HG03342 (cell line): ENCODE measurements at regions not wholly inside any gene's neighbourhood (a gene's known extent, or its start where the extent isn't known, plus 50 kb on each side); places are given as distances from the start of the nearest gene placed in this dataset.

Source experiments
- ATAC-seq: cut with Tn5 transposase; IDR thresholded peaks from one replicate; pipeline ENCODE4 v1.9.1; 2021; ENCODE audit warnings: mild to moderate bottlenecking, moderate library complexity; ENCODE audit not compliant: unreplicated experiment

GRCh38 chr2:9755638-9756037 is 87.6 kb upstream of the TAF1B start:
- ATAC-seq, result no peak

- no peak for ATAC-seq
These were observed 86.5 kb upstream of the TAF1B start for GRCh38 chr2:9756692-9757250.

GRCh38 chr2:9757501-9758264 is 85.6 kb upstream of the TAF1B start:
- no peak for ATAC-seq

GRCh38 chr2:9758741-9759140 is 84.5 kb upstream of the TAF1B start:
- no peak for ATAC-seq

- ATAC-seq, result no peak
These were observed 83.0 kb upstream of the TAF1B start for GRCh38 chr2:9760069-9760901.

GRCh38 chr2:9760902-9761228 is 82.4 kb upstream of the TAF1B start:
- no peak for ATAC-seq

GRCh38 chr2:9761577-9761976 is 81.7 kb upstream of the TAF1B start:
- no peak for ATAC-seq

GRCh38 chr2:9762164-9762563 is 81.1 kb upstream of the TAF1B start:
- no peak for ATAC-seq

GRCh38 chr2:9762941-9763340 is 80.3 kb upstream of the TAF1B start:
- ATAC-seq, result no peak

GRCh38 chr2:9763356-9764152 is 79.7 kb upstream of the TAF1B start:
- ATAC-seq, result no peak

GRCh38 chr2:9764153-9764778 is 79.0 kb upstream of the TAF1B start:
- no peak for ATAC-seq

GRCh38 chr2:9765611-9766531 is 77.4 kb upstream of the TAF1B start:
- ATAC-seq, result no peak

GRCh38 chr2:9767656-9768281 is 75.5 kb upstream of the TAF1B start:
- no peak for ATAC-seq

- ATAC-seq, result no peak
These were observed 74.9 kb upstream of the TAF1B start for GRCh38 chr2:9768388-9768787.

- ATAC-seq, result no peak
These were observed 73.9 kb upstream of the TAF1B start for GRCh38 chr2:9769171-9770005.

GRCh38 chr2:9770006-9770307 is 73.3 kb upstream of the TAF1B start:
- ATAC-seq, result no peak

- no peak for ATAC-seq
These were observed 72.8 kb upstream of the TAF1B start for GRCh38 chr2:9770308-9771100.

GRCh38 chr2:9771101-9771449 is 72.2 kb upstream of the TAF1B start:
- no peak for ATAC-seq
